DND-41 (cell line): ENCODE measurements at regions not wholly inside any gene's neighbourhood (a gene's known extent, or its start where the extent isn't known, plus 50 kb on each side); places are given as distances from the start of the nearest gene placed in this dataset.
A peak's percentile ranks its signal among the peaks of the same experiment; 100 is the strongest.

Source experiments
- ATAC-seq: fragments of 200-7000 bp; cut with Tn5 transposase; 3 replicates; pipeline ENCODE4 v1.9.1; 2021; ENCODE audit warnings: low read depth; ENCODE audit not compliant: insufficient read depth
- DNase-seq: peaks from one replicate; pipeline ENCODE4 v3.0.0-alpha.2; 2020
- H2AFZ ChIP-seq: 2 replicates; pipeline ENCODE4 v1.6.0; 2012; ENCODE audit warnings: low read depth, low read length
- H3K27ac ChIP-seq: 2 replicates; pipeline ENCODE4 v1.5.1; 2012; ENCODE audit warnings: low read length, inconsistent platforms
- H3K27me3 ChIP-seq: fragments of 200-600 bp; sonication (generic); 2 replicates; pipeline ENCODE4 v1.6.0; 2012; ENCODE audit warnings: low read length, mild to moderate bottlenecking, inconsistent platforms; ENCODE audit not compliant: insufficient read depth, poor library complexity
- H3K36me3 ChIP-seq: 2 replicates; pipeline ENCODE4 v1.5.1; 2012; ENCODE audit warnings: low read length, inconsistent platforms; ENCODE audit not compliant: insufficient read depth
- H3K4me1 ChIP-seq: 2 replicates; pipeline ENCODE4 v1.5.1; 2012; ENCODE audit warnings: mild to moderate bottlenecking, low read length; ENCODE audit not compliant: insufficient read depth
- H3K4me2 ChIP-seq: 2 replicates; pipeline ENCODE4 v1.6.0; 2012; ENCODE audit warnings: mild to moderate bottlenecking, moderate library complexity, low read length, inconsistent platforms; ENCODE audit not compliant: insufficient read depth
- H3K4me3 ChIP-seq, 2 experiments: fragments of 200-600 bp in 1 of 2; shearing (Covaris generic) in 1 of 2; 2 replicates each; pipeline ENCODE4 v1.5.1; 2012 to 2016; ENCODE audit warnings: inconsistent platforms in 2 of 2, low read length in 2 of 2, mild to moderate bottlenecking in 2 of 2, low read depth in 1 of 2, moderate library complexity in 1 of 2
- H3K79me2 ChIP-seq: 2 replicates; pipeline ENCODE4 v1.6.0; 2012; ENCODE audit warnings: low read length, inconsistent platforms; ENCODE audit not compliant: insufficient read depth
- H3K9ac ChIP-seq: 2 replicates; pipeline ENCODE4 v1.6.0; 2012; ENCODE audit warnings: low read depth, mild to moderate bottlenecking, inconsistent platforms, low read length, moderate library complexity
- H3K9me3 ChIP-seq: 2 replicates; pipeline ENCODE4 v1.5.1; 2012; ENCODE audit warnings: low read length, moderate library complexity, mild to moderate bottlenecking, inconsistent platforms; ENCODE audit not compliant: insufficient read depth, severe bottlenecking
- H4K20me1 ChIP-seq: 2 replicates; pipeline ENCODE4 v1.6.0; 2012; ENCODE audit warnings: low read length; ENCODE audit not compliant: insufficient read depth
- EZH2 ChIP-seq: IDR thresholded peaks from 3 replicates; pipeline ENCODE4 v1.6.1; 2012; ENCODE audit warnings: borderline replicate concordance, low read depth, mild to moderate bottlenecking, moderate library complexity, low read length, inconsistent platforms; ENCODE audit not compliant: severe bottlenecking
- TF ChIP-seq, protein P1 (sequence below): IDR thresholded peaks from 2 replicates; pipeline ENCODE4 v1.5.1; 2012; ENCODE audit warnings: borderline replicate concordance, low read length, moderate library complexity, mild to moderate bottlenecking; ENCODE audit not compliant: poor library complexity, severe bottlenecking; ENCODE audit errors: extremely low read depth

DNA sequence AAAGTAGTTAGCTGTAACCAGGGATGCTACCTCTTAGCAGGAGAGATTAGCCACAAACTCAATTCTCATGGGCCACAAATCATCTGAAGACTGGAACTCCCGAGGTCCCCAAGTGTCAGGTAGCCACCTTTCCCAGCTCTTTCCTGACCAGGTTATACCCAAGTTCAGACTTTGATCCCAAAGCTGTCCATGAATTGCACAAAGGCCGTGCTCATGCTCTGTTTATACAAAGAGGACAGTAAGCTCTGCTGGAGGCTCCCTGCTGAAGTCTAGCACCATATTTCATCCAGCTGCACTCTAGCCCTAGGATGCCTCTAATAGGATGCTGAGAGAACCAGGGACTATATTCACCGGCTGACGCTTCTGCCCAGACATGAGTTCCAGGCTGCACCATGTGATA, 271.0 kb upstream of the ADAMTSL1 start:
- ATAC-seq (no peak), DNase-seq (no peak)
- Histone ChIP-seq H3K27ac (no peak overlapping the region), H3K79me2 (no peaks in the 10 kb centered on the region), H4K20me1 (no peaks in the 10 kb centered on the region), H2AFZ (no peak overlapping the region), H3K4me3 (no peak overlapping the region), H3K9me3 (no peaks in the 10 kb centered on the region), H3K9ac (no peak overlapping the region), H3K36me3 (no peaks in the 10 kb centered on the region), H3K4me2 (no peak overlapping the region), H3K27me3 (no peaks in the 10 kb centered on the region), H3K4me1 (no peaks in the 10 kb centered on the region)
- no peak for TF ChIP-seq EZH2
- TF ChIP-seq, protein P1, sequence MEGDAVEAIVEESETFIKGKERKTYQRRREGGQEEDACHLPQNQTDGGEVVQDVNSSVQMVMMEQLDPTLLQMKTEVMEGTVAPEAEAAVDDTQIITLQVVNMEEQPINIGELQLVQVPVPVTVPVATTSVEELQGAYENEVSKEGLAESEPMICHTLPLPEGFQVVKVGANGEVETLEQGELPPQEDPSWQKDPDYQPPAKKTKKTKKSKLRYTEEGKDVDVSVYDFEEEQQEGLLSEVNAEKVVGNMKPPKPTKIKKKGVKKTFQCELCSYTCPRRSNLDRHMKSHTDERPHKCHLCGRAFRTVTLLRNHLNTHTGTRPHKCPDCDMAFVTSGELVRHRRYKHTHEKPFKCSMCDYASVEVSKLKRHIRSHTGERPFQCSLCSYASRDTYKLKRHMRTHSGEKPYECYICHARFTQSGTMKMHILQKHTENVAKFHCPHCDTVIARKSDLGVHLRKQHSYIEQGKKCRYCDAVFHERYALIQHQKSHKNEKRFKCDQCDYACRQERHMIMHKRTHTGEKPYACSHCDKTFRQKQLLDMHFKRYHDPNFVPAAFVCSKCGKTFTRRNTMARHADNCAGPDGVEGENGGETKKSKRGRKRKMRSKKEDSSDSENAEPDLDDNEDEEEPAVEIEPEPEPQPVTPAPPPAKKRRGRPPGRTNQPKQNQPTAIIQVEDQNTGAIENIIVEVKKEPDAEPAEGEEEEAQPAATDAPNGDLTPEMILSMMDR, result no peak

DNA sequence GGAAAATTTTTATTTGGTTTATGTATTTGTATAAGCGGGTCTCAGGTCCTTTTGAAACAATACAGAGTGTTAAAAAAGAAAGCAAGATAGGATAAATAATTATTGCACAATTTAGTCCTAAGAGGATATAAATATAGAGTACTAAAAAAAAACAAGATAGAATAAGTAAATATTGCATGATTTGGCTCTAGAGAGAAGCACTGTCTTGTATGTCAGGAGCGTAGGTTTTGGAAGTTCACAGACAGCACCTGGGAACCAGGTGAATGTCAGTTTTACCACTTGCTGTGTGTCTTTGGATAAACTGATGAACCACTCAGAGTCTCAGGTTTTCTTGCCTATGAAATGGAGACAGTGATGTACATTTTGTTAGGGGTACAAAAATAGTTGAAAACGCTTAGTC, 266.2 kb upstream of the ADAMTSL1 start:
- H3K36me3 ChIP-seq, result no peaks in the 10 kb centered on the region
- no peak overlapping the region for H2AFZ ChIP-seq
- no peaks in the 10 kb centered on the region for H3K9me3 ChIP-seq
- H3K4me2 ChIP-seq, result no peak overlapping the region
- H3K27ac ChIP-seq, result no peak overlapping the region
- no peaks in the 10 kb centered on the region for H3K79me2 ChIP-seq
- no peak for TF ChIP-seq EZH2
- TF ChIP-seq, protein P1, result no peak
- no peak overlapping the region for H3K4me3 ChIP-seq
- no peak overlapping the region for H3K9ac ChIP-seq
- no peak for ATAC-seq
- H3K4me1 ChIP-seq, result no peaks in the 10 kb centered on the region
- DNase-seq, result no peak
- no peaks in the 10 kb centered on the region for H3K27me3 ChIP-seq
- H4K20me1 ChIP-seq, result no peaks in the 10 kb centered on the region

DNA sequence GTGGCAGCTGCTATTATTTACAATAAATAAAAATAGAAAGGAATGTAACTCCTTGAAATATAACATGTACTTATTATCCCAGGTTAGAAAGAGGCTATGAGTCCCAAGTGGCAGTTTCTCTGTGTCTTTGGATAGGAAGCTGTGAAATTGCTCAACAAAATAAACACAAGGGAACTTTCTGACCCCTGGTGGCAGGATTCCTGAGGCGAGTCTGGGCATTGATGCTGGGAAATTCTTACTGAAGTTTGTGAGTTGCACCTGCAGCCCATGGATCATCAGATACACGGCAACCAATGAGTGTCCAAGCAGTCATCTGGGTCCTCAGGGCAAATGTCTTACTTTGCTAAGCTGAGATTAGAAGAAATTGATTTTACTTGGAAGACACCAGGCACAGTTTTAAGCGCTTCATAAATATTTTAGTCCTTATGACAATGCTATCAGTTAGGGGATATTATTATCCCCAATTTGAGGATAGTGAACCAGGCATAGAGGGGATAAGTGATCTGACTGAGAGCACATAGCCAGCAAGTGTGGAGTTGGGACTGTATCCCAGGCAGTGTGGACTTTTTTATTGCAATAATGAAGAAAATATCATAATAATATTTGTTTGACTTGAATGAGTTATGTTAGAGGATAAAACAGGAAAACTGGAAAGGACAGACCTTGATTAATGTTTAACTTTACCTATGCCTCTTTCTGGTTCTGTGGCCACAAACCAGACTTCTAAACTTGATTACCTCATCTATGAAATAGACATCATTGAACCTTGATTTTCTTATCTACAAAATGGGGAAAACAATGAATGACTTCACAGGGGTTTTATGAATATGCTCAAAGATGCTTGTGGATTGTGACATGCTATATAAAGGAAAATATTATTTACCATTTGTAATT, 265.5 kb upstream of the ADAMTSL1 start:
- H3K27me3 ChIP-seq, result no peaks in the 10 kb centered on the region

More for the DNA sequence above, 265.5 kb upstream of the ADAMTSL1 start:
- no peaks in the 10 kb centered on the region for H3K4me1 ChIP-seq
- no peak overlapping the region for H3K27ac ChIP-seq
- H4K20me1 ChIP-seq, result no peaks in the 10 kb centered on the region
- TF ChIP-seq EZH2, result no peak
- TF ChIP-seq, protein P1, result peak; percentile 48
- ATAC-seq (no peak), DNase-seq (peak; percentile 5)
- no peak overlapping the region for H3K4me2 ChIP-seq
- H3K9me3 ChIP-seq, result no peaks in the 10 kb centered on the region
- H3K4me3 ChIP-seq, result no peak overlapping the region
- H3K79me2 ChIP-seq, result no peaks in the 10 kb centered on the region
- H2AFZ ChIP-seq, result no peak overlapping the region
- H3K36me3 ChIP-seq, result no peaks in the 10 kb centered on the region
- no peak overlapping the region for H3K9ac ChIP-seq
